ENCODE measurements at regions not wholly inside any gene's neighbourhood (a gene's known extent, or its start where the extent isn't known, plus 50 kb on each side); places are given as distances from the start of the nearest gene placed in this dataset.

DNA sequence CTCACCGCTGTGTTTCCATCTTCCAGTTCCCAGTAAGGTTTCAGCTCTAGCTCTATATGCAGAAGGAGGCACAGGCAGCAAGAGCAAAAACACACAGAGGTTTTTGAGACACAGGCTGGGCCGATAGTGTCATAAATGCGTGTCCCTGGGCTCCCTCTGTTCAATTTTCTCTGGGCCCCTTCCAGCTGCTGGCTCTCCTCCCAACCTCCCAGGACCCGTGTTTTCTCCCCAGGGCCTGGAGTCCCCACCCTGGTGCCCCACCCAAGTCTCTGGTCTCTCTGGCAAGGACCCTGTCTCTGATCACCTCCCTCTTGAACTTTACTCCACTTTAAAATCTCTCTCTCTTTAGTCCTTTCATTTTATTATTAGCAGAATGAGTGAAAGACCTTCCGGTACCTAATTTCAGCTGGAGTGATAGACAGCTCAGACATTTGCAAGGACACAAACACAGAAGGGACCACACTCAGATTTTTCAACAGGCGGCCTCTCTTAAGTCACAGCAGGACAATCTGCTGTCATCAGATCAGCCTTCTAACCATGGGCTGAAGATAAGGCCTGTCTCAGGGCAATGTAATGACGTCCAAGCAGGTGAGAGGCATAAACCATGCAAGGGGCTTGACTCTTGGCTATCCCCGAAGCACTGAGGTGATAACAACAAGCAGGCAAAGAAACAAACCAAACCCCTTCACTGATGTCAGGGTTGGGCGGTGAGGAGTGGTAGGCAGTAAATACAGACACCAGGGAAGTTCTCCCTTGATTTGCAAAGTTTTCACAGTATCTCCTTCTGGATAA, 190.0 kb upstream of the IRS2 start:
- TF ChIP-seq, protein P1, sequence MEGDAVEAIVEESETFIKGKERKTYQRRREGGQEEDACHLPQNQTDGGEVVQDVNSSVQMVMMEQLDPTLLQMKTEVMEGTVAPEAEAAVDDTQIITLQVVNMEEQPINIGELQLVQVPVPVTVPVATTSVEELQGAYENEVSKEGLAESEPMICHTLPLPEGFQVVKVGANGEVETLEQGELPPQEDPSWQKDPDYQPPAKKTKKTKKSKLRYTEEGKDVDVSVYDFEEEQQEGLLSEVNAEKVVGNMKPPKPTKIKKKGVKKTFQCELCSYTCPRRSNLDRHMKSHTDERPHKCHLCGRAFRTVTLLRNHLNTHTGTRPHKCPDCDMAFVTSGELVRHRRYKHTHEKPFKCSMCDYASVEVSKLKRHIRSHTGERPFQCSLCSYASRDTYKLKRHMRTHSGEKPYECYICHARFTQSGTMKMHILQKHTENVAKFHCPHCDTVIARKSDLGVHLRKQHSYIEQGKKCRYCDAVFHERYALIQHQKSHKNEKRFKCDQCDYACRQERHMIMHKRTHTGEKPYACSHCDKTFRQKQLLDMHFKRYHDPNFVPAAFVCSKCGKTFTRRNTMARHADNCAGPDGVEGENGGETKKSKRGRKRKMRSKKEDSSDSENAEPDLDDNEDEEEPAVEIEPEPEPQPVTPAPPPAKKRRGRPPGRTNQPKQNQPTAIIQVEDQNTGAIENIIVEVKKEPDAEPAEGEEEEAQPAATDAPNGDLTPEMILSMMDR (IDR thresholded peaks at IDR 0.05; ENCODE audit: poor library complexity, severe bottlenecking), result no peak
- no peak overlapping the region for H3K27ac ChIP-seq (ENCODE audit: poor library complexity, severe bottlenecking)
- DNase-seq (ENCODE audit: low spot score) (no peak), ATAC-seq (ENCODE audit: low read depth) (no peak)
- H3K36me3 ChIP-seq (ENCODE audit: low read depth), result no peaks in the 10 kb centered on the region
- peaks cover 8% of the 10 kb centered on the region for H3K4me1 ChIP-seq (ENCODE audit: insufficient read depth, poor library complexity, severe bottlenecking)
- no peaks in the 10 kb centered on the region for H3K27me3 ChIP-seq (ENCODE audit: insufficient read depth, poor library complexity, severe bottlenecking)
- H3K4me3 ChIP-seq (ENCODE audit: severe bottlenecking), result no peak overlapping the region
- H3K9me3 ChIP-seq (ENCODE audit: severe bottlenecking), result no peaks in the 10 kb centered on the region

DNA sequence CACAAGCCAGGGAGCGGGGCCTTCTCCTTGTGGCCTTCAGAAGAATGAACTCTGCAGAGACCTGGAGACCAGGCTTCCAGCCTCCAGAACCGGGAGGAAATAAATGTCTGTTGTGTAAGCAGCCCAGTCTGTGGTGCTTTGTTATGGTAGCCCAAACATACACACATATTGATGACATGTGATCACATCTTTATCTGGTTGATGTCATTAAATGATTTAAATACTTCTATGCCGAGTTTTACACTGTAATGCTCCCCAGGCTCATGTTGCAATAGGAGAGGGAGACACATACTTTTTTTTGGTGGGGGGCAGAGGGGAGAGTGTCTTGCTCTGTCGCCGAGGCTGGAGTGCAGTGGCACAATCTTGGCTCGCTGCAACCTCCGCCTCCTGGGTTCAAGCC, 188.0 kb upstream of the IRS2 start:
- no peaks in the 10 kb centered on the region for H3K36me3 ChIP-seq (ENCODE audit: low read depth)
- no peak overlapping the region for H3K27ac ChIP-seq (ENCODE audit: poor library complexity, severe bottlenecking)
- ATAC-seq (ENCODE audit: low read depth), result no peak
- no peaks in the 10 kb centered on the region for H3K27me3 ChIP-seq (ENCODE audit: insufficient read depth, poor library complexity, severe bottlenecking)
- H3K9me3 ChIP-seq (ENCODE audit: severe bottlenecking), result peaks cover 3% of the 10 kb centered on the region
- TF ChIP-seq, protein P1 (IDR thresholded peaks at IDR 0.05; ENCODE audit: poor library complexity, severe bottlenecking), result no peak
- H3K4me3 ChIP-seq (ENCODE audit: severe bottlenecking), result no peak overlapping the region
- peaks cover 6% of the 10 kb centered on the region for H3K4me1 ChIP-seq (ENCODE audit: insufficient read depth, poor library complexity, severe bottlenecking)
- no peak for DNase-seq (ENCODE audit: low spot score)

DNA sequence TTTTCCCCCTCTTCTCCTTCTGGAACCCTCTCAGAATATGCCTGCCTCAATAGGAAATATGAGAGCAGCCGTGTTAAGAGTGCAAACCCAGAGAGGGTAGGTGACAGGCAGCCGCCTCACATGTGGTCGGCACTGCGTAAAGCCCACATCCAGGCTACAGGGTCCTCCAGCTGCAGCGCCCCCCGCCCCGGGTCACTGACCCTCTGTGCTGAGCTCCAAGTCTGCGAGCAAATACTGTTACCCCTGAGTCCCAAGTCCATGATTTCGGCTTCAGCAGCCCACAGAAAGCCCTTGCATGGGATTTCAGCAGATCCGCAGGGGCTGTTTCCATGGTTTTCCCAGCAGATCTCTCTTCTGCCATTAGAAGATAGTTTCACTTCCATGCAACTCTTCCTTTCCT, 186.9 kb upstream of the IRS2 start:
- TF ChIP-seq, protein P1 (IDR thresholded peaks at IDR 0.05; ENCODE audit: poor library complexity, severe bottlenecking), result no peak
- Histone ChIP-seq H3K27me3 (ENCODE audit: insufficient read depth, poor library complexity, severe bottlenecking) (no peaks in the 10 kb centered on the region), H3K27ac (ENCODE audit: poor library complexity, severe bottlenecking) (no peak overlapping the region), H3K4me1 (ENCODE audit: insufficient read depth, poor library complexity, severe bottlenecking) (no peaks in the 10 kb centered on the region), H3K4me3 (ENCODE audit: severe bottlenecking) (no peak overlapping the region), H3K36me3 (ENCODE audit: low read depth) (no peaks in the 10 kb centered on the region), H3K9me3 (ENCODE audit: severe bottlenecking) (peaks cover 3% of the 10 kb centered on the region)
- ATAC-seq (ENCODE audit: low read depth), result no peak
- no peak for DNase-seq (ENCODE audit: low spot score)

DNA sequence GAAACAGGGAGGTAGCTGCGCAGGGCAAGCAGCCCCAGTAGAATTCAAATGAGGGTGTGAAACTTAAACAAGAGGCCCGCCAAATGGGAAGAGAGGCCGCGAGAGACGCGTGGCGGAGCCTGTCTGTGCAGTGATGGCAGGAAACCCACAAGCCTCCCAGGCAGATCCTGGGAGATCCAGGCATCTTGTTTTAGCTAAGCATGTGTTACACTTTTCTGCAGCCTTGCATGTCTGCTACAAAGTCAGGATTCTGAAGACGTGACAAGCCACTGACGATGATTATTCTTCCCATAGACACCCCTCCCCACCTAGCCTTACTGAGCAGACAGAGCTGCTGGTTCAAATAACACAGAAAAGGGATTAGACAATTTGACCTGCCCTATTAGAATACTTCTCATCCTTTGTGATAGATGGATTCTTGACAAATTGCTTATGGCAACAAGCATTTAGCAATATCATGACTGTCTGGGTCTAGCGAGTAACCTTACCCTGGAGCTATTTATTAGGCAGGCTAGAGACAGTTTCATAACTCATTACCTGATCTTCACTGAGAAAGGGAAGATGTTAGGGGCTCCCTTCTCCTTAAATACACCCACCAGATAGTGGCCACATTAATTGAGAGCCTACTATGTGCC, 185.2 kb upstream of the IRS2 start:
- DNase-seq (ENCODE audit: low spot score) (no peak), ATAC-seq (ENCODE audit: low read depth) (peak; percentile 59; the same call in 2 of the 3 replicates)
- Histone ChIP-seq H3K4me3 (ENCODE audit: severe bottlenecking) (no peak overlapping the region), H3K9me3 (ENCODE audit: severe bottlenecking) (peaks cover 3% of the 10 kb centered on the region), H3K27me3 (ENCODE audit: insufficient read depth, poor library complexity, severe bottlenecking) (no peaks in the 10 kb centered on the region), H3K36me3 (ENCODE audit: low read depth) (no peaks in the 10 kb centered on the region), H3K27ac (ENCODE audit: poor library complexity, severe bottlenecking) (no peak overlapping the region), H3K4me1 (ENCODE audit: insufficient read depth, poor library complexity, severe bottlenecking) (no peaks in the 10 kb centered on the region)
- TF ChIP-seq, protein P1 (IDR thresholded peaks at IDR 0.05; ENCODE audit: poor library complexity, severe bottlenecking), result no peak

DNA sequence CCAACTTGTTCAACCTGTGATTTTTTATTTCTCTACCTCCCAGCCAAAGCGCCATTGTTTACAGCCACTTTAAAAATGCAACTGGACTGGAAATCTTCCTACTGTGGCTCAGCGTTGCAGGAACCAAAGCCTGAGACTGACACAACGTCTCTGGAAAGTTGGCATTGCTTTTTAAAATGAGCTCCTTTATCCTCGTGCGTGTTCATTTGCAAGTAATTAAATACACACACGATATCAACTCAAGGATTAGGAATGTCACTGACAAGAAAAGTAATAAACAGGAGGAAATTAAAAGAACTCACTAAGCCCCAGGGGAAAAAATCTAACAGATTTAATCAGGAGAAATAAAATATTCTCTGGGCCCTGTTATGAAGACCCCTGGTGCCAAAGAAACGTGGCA, 184.6 kb upstream of the IRS2 start:
- Histone ChIP-seq H3K27me3 (ENCODE audit: insufficient read depth, poor library complexity, severe bottlenecking) (no peaks in the 10 kb centered on the region), H3K27ac (ENCODE audit: poor library complexity, severe bottlenecking) (no peak overlapping the region), H3K4me3 (ENCODE audit: severe bottlenecking) (no peak overlapping the region), H3K9me3 (ENCODE audit: severe bottlenecking) (peaks cover 3% of the 10 kb centered on the region), H3K4me1 (ENCODE audit: insufficient read depth, poor library complexity, severe bottlenecking) (no peaks in the 10 kb centered on the region), H3K36me3 (ENCODE audit: low read depth) (no peaks in the 10 kb centered on the region)
- TF ChIP-seq, protein P1 (IDR thresholded peaks at IDR 0.05; ENCODE audit: poor library complexity, severe bottlenecking), result no peak
- ATAC-seq (ENCODE audit: low read depth) (no peak), DNase-seq (ENCODE audit: low spot score) (no peak)

Measured in RWPE2 (cell line).